Neural cell (in vitro differentiated cells): ENCODE measurements at regions not wholly inside any gene's neighbourhood (a gene's known extent, or its start where the extent isn't known, plus 50 kb on each side); places are given as distances from the start of the nearest gene placed in this dataset.
A peak's percentile ranks its signal among the peaks of the same experiment; 100 is the strongest.

ENCODE experiments used
- H2AFZ ChIP-seq: fragments of 200-600, 300-800 bp; sonication (generic), shearing (Covaris generic); 2 replicates; pipeline ENCODE4 v1.6.0; 2014; ENCODE audit warnings: low read depth, mild to moderate bottlenecking, antibody characterized with exemption, low read length, moderate library complexity
- H3F3A ChIP-seq: fragments of 200-600 bp; shearing (Covaris generic); 2 replicates; pipeline ENCODE4 v1.6.1; 2016; ENCODE audit warnings: mild to moderate bottlenecking, moderate library complexity, mixed read lengths, antibody characterized with exemption, low read length; ENCODE audit not compliant: insufficient read depth, poor library complexity, severe bottlenecking
- H3K27ac ChIP-seq: fragments of 200-600, 300-800 bp; sonication (generic), shearing (Covaris generic); 2 replicates; pipeline ENCODE4 v1.5.1; 2014; ENCODE audit warnings: mild to moderate bottlenecking, low read length, moderate library complexity
- H3K27me3 ChIP-seq: fragments of 300-800, 200-600 bp; sonication (generic), shearing (Covaris generic); 2 replicates; pipeline ENCODE4 v1.6.0; 2014; ENCODE audit warnings: mild to moderate bottlenecking, low read depth, low read length, moderate library complexity; ENCODE audit not compliant: insufficient read depth
- H3K36me3 ChIP-seq: fragments of 300-800, 200-600 bp; sonication (generic), shearing (Covaris generic); 2 replicates; pipeline ENCODE4 v1.5.1; 2014; ENCODE audit warnings: mild to moderate bottlenecking, antibody characterized with exemption, low read length, moderate library complexity; ENCODE audit not compliant: insufficient read depth
- H3K4me2 ChIP-seq: fragments of 300-800, 200-600 bp; sonication (generic), shearing (Covaris generic); 2 replicates; pipeline ENCODE4 v1.6.0; 2014; ENCODE audit warnings: mild to moderate bottlenecking, low read length
- H3K4me3 ChIP-seq: fragments of 300-800, 200-600 bp; sonication (generic), shearing (Covaris generic); 2 replicates; pipeline ENCODE4 v1.5.1; 2014; ENCODE audit warnings: mild to moderate bottlenecking, low read length, moderate library complexity
- H3K79me2 ChIP-seq: fragments of 200-600 bp; shearing (Covaris generic); replicated peaks from 2 replicates; pipeline ENCODE4 v1.6.0; 2014; ENCODE audit warnings: mild to moderate bottlenecking, low read length, moderate library complexity; ENCODE audit not compliant: insufficient read depth
- H3K9ac ChIP-seq: fragments of 300-800, 200-600 bp; sonication (generic), shearing (Covaris generic); 2 replicates; pipeline ENCODE4 v1.6.1; 2016; ENCODE audit warnings: mild to moderate bottlenecking, low read length, mixed read lengths
- H3K9me2 ChIP-seq: fragments of 200-600 bp; shearing (Covaris generic); 2 replicates; pipeline ENCODE4 v1.6.1; 2016; ENCODE audit warnings: mild to moderate bottlenecking, low read length, mixed read lengths; ENCODE audit not compliant: insufficient read depth
- H3K9me3 ChIP-seq: fragments of 200-600, 300-800 bp; sonication (generic), shearing (Covaris generic); 2 replicates; pipeline ENCODE4 v1.6.1; 2016; ENCODE audit warnings: mild to moderate bottlenecking, mixed run types, low read length, moderate library complexity, mixed read lengths
- H4K20me1 ChIP-seq: fragments of 200-600 bp; shearing (Covaris generic); 2 replicates; pipeline ENCODE4 v1.6.1; 2016; ENCODE audit warnings: mild to moderate bottlenecking, mixed run types; ENCODE audit not compliant: insufficient read depth
- EP300 ChIP-seq: fragments of 450-650 bp; conservative IDR thresholded peaks from 2 replicates; pipeline ENCODE4 v1.6.1; 2014; ENCODE audit warnings: antibody characterized with exemption, mild to moderate bottlenecking, moderate library complexity; ENCODE audit not compliant: poor library complexity, severe bottlenecking
- EZH2 ChIP-seq: fragments of 200-600, 300-800 bp; shearing (Covaris generic), sonication (generic); IDR thresholded peaks from 2 replicates; pipeline ENCODE4 v1.6.1; 2014; ENCODE audit warnings: antibody characterized with exemption, low read length, borderline replicate concordance, mild to moderate bottlenecking; ENCODE audit not compliant: insufficient read depth, poor library complexity, severe bottlenecking
- MXI1 ChIP-seq: fragments of 450-650 bp; conservative IDR thresholded peaks from 2 replicates; pipeline ENCODE4 v1.6.1; 2014; ENCODE audit warnings: antibody characterized with exemption, mild to moderate bottlenecking; ENCODE audit not compliant: poor library complexity, severe bottlenecking
- POLR2AphosphoS5 ChIP-seq: IDR thresholded peaks from 2 replicates; pipeline ENCODE4 v1.6.1; 2012
- RAD21 ChIP-seq: fragments of 450-650 bp; conservative IDR thresholded peaks from 2 replicates; pipeline ENCODE4 v1.6.1; 2014; ENCODE audit warnings: antibody characterized with exemption, mild to moderate bottlenecking, moderate library complexity
- SMC3 ChIP-seq: fragments of 450-650 bp; conservative IDR thresholded peaks from 2 replicates; pipeline ENCODE4 v1.6.1; 2014; ENCODE audit warnings: antibody characterized with exemption, mild to moderate bottlenecking, moderate library complexity; ENCODE audit not compliant: poor library complexity
- TAF1 ChIP-seq: IDR thresholded peaks from 2 replicates; pipeline ENCODE4 v1.6.1; 2012; ENCODE audit warnings: low read depth
- TF ChIP-seq, protein P1 (sequence below): fragments of 450-650 bp; IDR thresholded peaks from 2 replicates; pipeline ENCODE4 v1.5.1; 2014; ENCODE audit warnings: antibody characterized with exemption, mild to moderate bottlenecking, moderate library complexity; ENCODE audit not compliant: poor library complexity, severe bottlenecking
- TF ChIP-seq, protein P2 (sequence below): IDR thresholded peaks from 2 replicates; pipeline ENCODE4 v1.6.1; 2012; ENCODE audit warnings: borderline replicate concordance

DNA sequence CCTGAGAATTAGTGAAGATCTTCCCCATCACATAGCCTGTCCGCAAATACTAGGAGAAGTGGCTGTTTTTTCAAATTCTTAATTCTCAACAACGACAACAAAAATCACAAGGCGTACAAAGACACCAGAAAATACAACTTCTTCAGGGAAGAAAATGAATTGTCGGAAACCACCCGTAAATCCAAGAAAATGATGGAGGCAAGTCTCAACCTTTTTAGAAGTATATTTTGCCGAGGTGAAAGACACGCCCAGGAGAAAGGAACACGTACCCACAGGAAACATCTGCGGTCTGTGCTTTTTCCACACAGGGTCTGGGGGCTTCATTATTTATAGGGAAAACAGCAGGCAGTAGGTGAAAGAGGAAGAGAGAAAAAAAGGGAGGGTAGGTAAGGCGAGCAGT, 223.9 kb upstream of the GGTLC1 start:
- Histone ChIP-seq H3F3A (no peaks in the 10 kb centered on the region), H3K27me3 (no peaks in the 10 kb centered on the region), H3K9me2 (no peaks in the 10 kb centered on the region), H3K4me2 (no peak overlapping the region), H4K20me1 (no peaks in the 10 kb centered on the region), H3K9ac (no peak overlapping the region), H3K4me3 (no peak overlapping the region), H3K36me3 (no peaks in the 10 kb centered on the region), H2AFZ (no peak overlapping the region), H3K27ac (peak overlapping the region; percentile 40), H3K9me3 (no peaks in the 10 kb centered on the region), H3K79me2 (no peaks in the 10 kb centered on the region)
- no peak for TF ChIP-seq TAF1
- TF ChIP-seq EZH2, result no peak
- no peak for TF ChIP-seq SMC3
- no peak for TF ChIP-seq MXI1
- TF ChIP-seq, protein P1, sequence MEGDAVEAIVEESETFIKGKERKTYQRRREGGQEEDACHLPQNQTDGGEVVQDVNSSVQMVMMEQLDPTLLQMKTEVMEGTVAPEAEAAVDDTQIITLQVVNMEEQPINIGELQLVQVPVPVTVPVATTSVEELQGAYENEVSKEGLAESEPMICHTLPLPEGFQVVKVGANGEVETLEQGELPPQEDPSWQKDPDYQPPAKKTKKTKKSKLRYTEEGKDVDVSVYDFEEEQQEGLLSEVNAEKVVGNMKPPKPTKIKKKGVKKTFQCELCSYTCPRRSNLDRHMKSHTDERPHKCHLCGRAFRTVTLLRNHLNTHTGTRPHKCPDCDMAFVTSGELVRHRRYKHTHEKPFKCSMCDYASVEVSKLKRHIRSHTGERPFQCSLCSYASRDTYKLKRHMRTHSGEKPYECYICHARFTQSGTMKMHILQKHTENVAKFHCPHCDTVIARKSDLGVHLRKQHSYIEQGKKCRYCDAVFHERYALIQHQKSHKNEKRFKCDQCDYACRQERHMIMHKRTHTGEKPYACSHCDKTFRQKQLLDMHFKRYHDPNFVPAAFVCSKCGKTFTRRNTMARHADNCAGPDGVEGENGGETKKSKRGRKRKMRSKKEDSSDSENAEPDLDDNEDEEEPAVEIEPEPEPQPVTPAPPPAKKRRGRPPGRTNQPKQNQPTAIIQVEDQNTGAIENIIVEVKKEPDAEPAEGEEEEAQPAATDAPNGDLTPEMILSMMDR, result no peak
- no peak for TF ChIP-seq POLR2AphosphoS5
- TF ChIP-seq, protein P2, sequence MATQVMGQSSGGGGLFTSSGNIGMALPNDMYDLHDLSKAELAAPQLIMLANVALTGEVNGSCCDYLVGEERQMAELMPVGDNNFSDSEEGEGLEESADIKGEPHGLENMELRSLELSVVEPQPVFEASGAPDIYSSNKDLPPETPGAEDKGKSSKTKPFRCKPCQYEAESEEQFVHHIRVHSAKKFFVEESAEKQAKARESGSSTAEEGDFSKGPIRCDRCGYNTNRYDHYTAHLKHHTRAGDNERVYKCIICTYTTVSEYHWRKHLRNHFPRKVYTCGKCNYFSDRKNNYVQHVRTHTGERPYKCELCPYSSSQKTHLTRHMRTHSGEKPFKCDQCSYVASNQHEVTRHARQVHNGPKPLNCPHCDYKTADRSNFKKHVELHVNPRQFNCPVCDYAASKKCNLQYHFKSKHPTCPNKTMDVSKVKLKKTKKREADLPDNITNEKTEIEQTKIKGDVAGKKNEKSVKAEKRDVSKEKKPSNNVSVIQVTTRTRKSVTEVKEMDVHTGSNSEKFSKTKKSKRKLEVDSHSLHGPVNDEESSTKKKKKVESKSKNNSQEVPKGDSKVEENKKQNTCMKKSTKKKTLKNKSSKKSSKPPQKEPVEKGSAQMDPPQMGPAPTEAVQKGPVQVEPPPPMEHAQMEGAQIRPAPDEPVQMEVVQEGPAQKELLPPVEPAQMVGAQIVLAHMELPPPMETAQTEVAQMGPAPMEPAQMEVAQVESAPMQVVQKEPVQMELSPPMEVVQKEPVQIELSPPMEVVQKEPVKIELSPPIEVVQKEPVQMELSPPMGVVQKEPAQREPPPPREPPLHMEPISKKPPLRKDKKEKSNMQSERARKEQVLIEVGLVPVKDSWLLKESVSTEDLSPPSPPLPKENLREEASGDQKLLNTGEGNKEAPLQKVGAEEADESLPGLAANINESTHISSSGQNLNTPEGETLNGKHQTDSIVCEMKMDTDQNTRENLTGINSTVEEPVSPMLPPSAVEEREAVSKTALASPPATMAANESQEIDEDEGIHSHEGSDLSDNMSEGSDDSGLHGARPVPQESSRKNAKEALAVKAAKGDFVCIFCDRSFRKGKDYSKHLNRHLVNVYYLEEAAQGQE, result no peak
- TF ChIP-seq RAD21, result no peak
- TF ChIP-seq EP300, result no peak

DNA sequence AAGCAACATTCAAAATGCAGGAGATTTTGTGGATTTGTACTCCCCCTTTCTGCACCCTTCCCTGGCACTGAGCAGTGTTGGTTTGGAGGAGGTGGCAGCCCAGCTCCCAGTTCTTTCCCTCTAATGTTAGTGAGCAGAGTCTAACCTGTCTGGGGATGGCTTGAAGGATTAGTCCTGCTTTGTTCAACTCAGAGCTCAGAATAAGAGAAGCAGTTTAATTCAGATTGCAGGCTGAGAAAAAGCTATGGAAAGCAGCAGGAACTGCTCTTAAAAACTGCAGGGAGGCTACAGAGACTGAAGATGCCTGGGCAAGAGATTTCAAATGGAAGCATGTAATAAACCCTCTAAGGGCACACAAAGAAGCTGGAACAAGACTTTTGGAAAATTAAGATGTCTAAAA, 223.4 kb upstream of the GGTLC1 start:
- TF ChIP-seq EZH2, result no peak
- no peak for TF ChIP-seq POLR2AphosphoS5
- Histone ChIP-seq H3K9me3 (no peaks in the 10 kb centered on the region), H3K79me2 (no peaks in the 10 kb centered on the region), H3K36me3 (no peaks in the 10 kb centered on the region), H3F3A (no peaks in the 10 kb centered on the region), H4K20me1 (no peaks in the 10 kb centered on the region), H2AFZ (no peak overlapping the region), H3K27ac (peak overlapping the region; percentile 40), H3K9ac (no peak overlapping the region), H3K27me3 (no peaks in the 10 kb centered on the region), H3K4me3 (no peak overlapping the region), H3K9me2 (no peaks in the 10 kb centered on the region), H3K4me2 (no peak overlapping the region)

DNA sequence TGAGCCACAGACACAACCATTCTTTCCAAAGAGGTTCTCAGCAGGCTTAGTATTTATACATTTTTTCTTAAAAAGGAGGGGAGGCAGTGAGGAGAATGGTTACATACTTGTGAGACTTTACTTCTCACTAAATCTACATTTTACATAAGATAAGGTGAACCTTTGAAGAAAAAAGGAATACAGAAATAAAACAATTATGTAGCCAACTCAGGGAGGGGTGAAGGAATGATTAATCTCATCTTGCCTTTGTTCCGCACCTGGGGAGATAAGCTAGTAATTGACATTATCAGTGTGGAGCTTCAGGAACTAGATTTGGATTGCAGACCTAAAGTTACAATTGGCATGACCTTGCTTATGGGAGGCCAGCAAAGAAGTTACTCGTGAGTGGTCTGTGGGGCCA, 221.8 kb upstream of the GGTLC1 start:
- H3K4me3 ChIP-seq, result no peak overlapping the region
- H3K27ac ChIP-seq, result no peak overlapping the region
- no peak overlapping the region for H2AFZ ChIP-seq
- TF ChIP-seq POLR2AphosphoS5, result no peak
- H4K20me1 ChIP-seq, result no peaks in the 10 kb centered on the region
- H3K36me3 ChIP-seq, result no peaks in the 10 kb centered on the region
- no peaks in the 10 kb centered on the region for H3F3A ChIP-seq
- H3K4me2 ChIP-seq, result no peak overlapping the region
- no peaks in the 10 kb centered on the region for H3K9me3 ChIP-seq
- H3K9me2 ChIP-seq, result no peaks in the 10 kb centered on the region
- H3K9ac ChIP-seq, result no peak overlapping the region
- H3K27me3 ChIP-seq, result no peaks in the 10 kb centered on the region
- no peaks in the 10 kb centered on the region for H3K79me2 ChIP-seq
